ENCODE measurements at regions not wholly inside any gene's neighbourhood (a gene's known extent, or its start where the extent isn't known, plus 50 kb on each side); places are given as distances from the start of the nearest gene placed in this dataset.

GRCh38 chr4:129822701-129823100, 726.7 kb downstream of the C4orf33 start:
- Histone ChIP-seq H3K9me3 (replicated peaks; ENCODE audit: control insufficient read depth, insufficient read depth, low read length) (no peaks in the 10 kb centered on the region), H3K4me1 (ENCODE audit: control insufficient read depth, insufficient read depth, low read length) (no peaks in the 10 kb centered on the region), H3K4me2 (ENCODE audit: control insufficient read depth, insufficient read depth) (no peak overlapping the region), H3K27me3 (replicated peaks in 1 of 2; ENCODE audit: control insufficient read depth in 2 of 2, insufficient read depth in 2 of 2, low read length in 1 of 2) (no peaks in the 10 kb centered on the region), H2AFZ (ENCODE audit: control insufficient read depth, low read depth, low read length) (no peak overlapping the region), H3K27ac (ENCODE audit: control insufficient read depth, insufficient read depth) (no peak overlapping the region), H3K9ac (ENCODE audit: control insufficient read depth, insufficient read depth, low read length) (no peak overlapping the region), H4K20me1 (ENCODE audit: control insufficient read depth, insufficient read depth) (no peaks in the 10 kb centered on the region), H3K36me3 (ENCODE audit: control insufficient read depth in 2 of 2, insufficient read depth in 2 of 2, low read length in 1 of 2) (no peaks in the 10 kb centered on the region), H3K79me2 (ENCODE audit: control insufficient read depth, insufficient read depth, low read length) (no peaks in the 10 kb centered on the region), H3K4me3 (no peak overlapping the region)
- ATAC-seq: no peak
- no TSS peak for BruUV-seq (replicated peaks)
- intact Hi-C loops (cut with micrococcal nuclease; ENCODE audit: unreplicated experiment): no loop called here
- ChIA-PET RAD21 (ENCODE audit: unreplicated experiment) (no interaction called here), SMC1A (ENCODE audit: uncharacterized antibody, unreplicated experiment) (no interaction called here), POLR2A (no interaction called here), CTCF (no interaction called here)
- WGBS (ENCODE audit: insufficient coverage, insufficient replicate concordance, low lambda C conversion rate, missing lambda C conversion rate): 14% methylated on average over 2 of the region's 2 CpGs
- DNase-seq (ENCODE audit: low read depth, low spot score): no peak
- FAIRE-seq: no peak
- in situ Hi-C loops (cut with MboI): no loop called here
- TF ChIP-seq STAT3 (IDR thresholded peaks at IDR 0.05; ENCODE audit: low read depth, low read length) (no peak), ZBED1 (IDR thresholded peaks at IDR 0.05; ENCODE audit: borderline replicate concordance) (no peak), CUX1 (IDR thresholded peaks at IDR 0.05; ENCODE audit: insufficient replicate concordance, low read depth, low read length) (no peak), CEBPB (IDR thresholded peaks at IDR 0.05; ENCODE audit: borderline replicate concordance in 1 of 2, low read depth in 2 of 2, low read length in 2 of 2) (no peak), NFYA (IDR thresholded peaks at IDR 0.05; ENCODE audit: borderline replicate concordance, low read depth, low read length) (no peak), ZBTB4 (CRISPR knock-in tag; IDR thresholded peaks at IDR 0.05) (no peak), BHLHE40 (IDR thresholded peaks at IDR 0.05; ENCODE audit: borderline replicate concordance in 1 of 2, low read depth in 2 of 2, low read length in 1 of 2) (no peak), SMARCA5 (IDR thresholded peaks at IDR 0.05) (no peak), EED (IDR thresholded peaks at IDR 0.05; ENCODE audit: low read depth) (no peak), SKIL (IDR thresholded peaks at IDR 0.05; ENCODE audit: low read depth, poor library complexity, severe bottlenecking) (no peak), RCOR1 (conservative IDR thresholded peaks at IDR 0.05; ENCODE audit: low read depth, low read length) (no peak), MAX (IDR thresholded peaks at IDR 0.05; ENCODE audit: low read depth, low read length) (no peak)

All from GM12878 (cell line).